CD4-positive, alpha-beta T cell treated with Interleukin-2 at 100 ng/mL for 4 hours (primary cell): ENCODE measurements at regions not wholly inside any gene's neighbourhood (a gene's known extent, or its start where the extent isn't known, plus 50 kb on each side); places are given as distances from the start of the nearest gene placed in this dataset.

Experiments
- DNase-seq: peaks from one replicate; pipeline ENCODE4 v3.0.0-alpha.2; 2020; ENCODE audit warnings: low spot score

- DNase-seq: no peak
Measured at GRCh38 chr18:68466672-68467071, 248.2 kb downstream of the TMX3 start.

- DNase-seq: no peak
Measured at GRCh38 chr18:68462766-68463165, 252.1 kb downstream of the TMX3 start.

GRCh38 chr18:68462148-68462547 is 252.8 kb downstream of the TMX3 start:
- DNase-seq: no peak

- no peak for DNase-seq
Measured at GRCh38 chr18:68461481-68462018, 253.4 kb downstream of the TMX3 start.

GRCh38 chr18:68459968-68460367 is 254.9 kb downstream of the TMX3 start:
- no peak for DNase-seq

- DNase-seq: no peak
Measured at GRCh38 chr18:68456985-68457384, 257.9 kb downstream of the TMX3 start.

- DNase-seq: no peak
Measured at GRCh38 chr18:68455229-68455603, 259.7 kb downstream of the TMX3 start.

GRCh38 chr18:68454511-68455228 is 260.2 kb downstream of the TMX3 start:
- DNase-seq: no peak

- no peak for DNase-seq
Measured at GRCh38 chr18:68449292-68449691, 265.6 kb downstream of the TMX3 start.

- DNase-seq: no peak
Measured at GRCh38 chr18:68448736-68449135, 266.2 kb downstream of the TMX3 start.

- no peak for DNase-seq
Measured at GRCh38 chr18:68447286-68447685, 267.6 kb downstream of the TMX3 start.

- DNase-seq: no peak
Measured at GRCh38 chr18:68445668-68446426, 269.1 kb downstream of the TMX3 start.

GRCh38 chr18:68445136-68445535 is 269.8 kb downstream of the TMX3 start:
- DNase-seq: no peak

GRCh38 chr18:68441241-68441640 is 273.7 kb downstream of the TMX3 start:
- DNase-seq: no peak

- DNase-seq: no peak
Measured at GRCh38 chr18:68440433-68440832, 274.5 kb downstream of the TMX3 start.

- DNase-seq: no peak
Measured at GRCh38 chr18:68439642-68440041, 275.3 kb downstream of the TMX3 start.

- no peak for DNase-seq
Measured at GRCh38 chr18:68438983-68439382, 275.9 kb downstream of the TMX3 start.

GRCh38 chr18:68438536-68438935 is 276.4 kb downstream of the TMX3 start:
- no peak for DNase-seq

- DNase-seq: no peak
Measured at GRCh38 chr18:68436485-68436884, 278.4 kb downstream of the TMX3 start.

- DNase-seq: no peak
Measured at GRCh38 chr18:68435581-68435980, 279.3 kb downstream of the TMX3 start.

- no peak for DNase-seq
Measured at GRCh38 chr18:68431922-68432198, 283.0 kb downstream of the TMX3 start.

GRCh38 chr18:68431111-68431921 is 283.6 kb downstream of the TMX3 start:
- DNase-seq: no peak

GRCh38 chr18:68429841-68430240 is 285.1 kb downstream of the TMX3 start:
- DNase-seq: no peak
